ENCODE measurements at regions not wholly inside any gene's neighbourhood (a gene's known extent, or its start where the extent isn't known, plus 50 kb on each side); places are given as distances from the start of the nearest gene placed in this dataset.

- H3K27me3 ChIP-seq (ENCODE audit: insufficient read depth, low read length, poor library complexity, severe bottlenecking) = no peaks in the 10 kb centered on the region
- H3K36me3 ChIP-seq (ENCODE audit: insufficient read depth, low read length) = no peaks in the 10 kb centered on the region
- H3K4me3 ChIP-seq (ENCODE audit: low read length, poor library complexity, severe bottlenecking) = no peak overlapping the region
- no peaks in the 10 kb centered on the region for H3K9me2 ChIP-seq (replicated peaks; ENCODE audit: low read depth, low read length)
- no peak overlapping the region for H3K9ac ChIP-seq (ENCODE audit: low read depth, low read length, poor library complexity, severe bottlenecking)
- TF ChIP-seq, protein P1, sequence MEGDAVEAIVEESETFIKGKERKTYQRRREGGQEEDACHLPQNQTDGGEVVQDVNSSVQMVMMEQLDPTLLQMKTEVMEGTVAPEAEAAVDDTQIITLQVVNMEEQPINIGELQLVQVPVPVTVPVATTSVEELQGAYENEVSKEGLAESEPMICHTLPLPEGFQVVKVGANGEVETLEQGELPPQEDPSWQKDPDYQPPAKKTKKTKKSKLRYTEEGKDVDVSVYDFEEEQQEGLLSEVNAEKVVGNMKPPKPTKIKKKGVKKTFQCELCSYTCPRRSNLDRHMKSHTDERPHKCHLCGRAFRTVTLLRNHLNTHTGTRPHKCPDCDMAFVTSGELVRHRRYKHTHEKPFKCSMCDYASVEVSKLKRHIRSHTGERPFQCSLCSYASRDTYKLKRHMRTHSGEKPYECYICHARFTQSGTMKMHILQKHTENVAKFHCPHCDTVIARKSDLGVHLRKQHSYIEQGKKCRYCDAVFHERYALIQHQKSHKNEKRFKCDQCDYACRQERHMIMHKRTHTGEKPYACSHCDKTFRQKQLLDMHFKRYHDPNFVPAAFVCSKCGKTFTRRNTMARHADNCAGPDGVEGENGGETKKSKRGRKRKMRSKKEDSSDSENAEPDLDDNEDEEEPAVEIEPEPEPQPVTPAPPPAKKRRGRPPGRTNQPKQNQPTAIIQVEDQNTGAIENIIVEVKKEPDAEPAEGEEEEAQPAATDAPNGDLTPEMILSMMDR (conservative IDR thresholded peaks at IDR 0.05; ENCODE audit: low read length) = no peak
- TF ChIP-seq EZH2phosphoT487 (IDR thresholded peaks at IDR 0.05; ENCODE audit: borderline replicate concordance) = no peak
- H4K20me1 ChIP-seq (ENCODE audit: insufficient read depth, low read length, poor library complexity, severe bottlenecking) = no peaks in the 10 kb centered on the region
- no peaks in the 10 kb centered on the region for H3K79me2 ChIP-seq (ENCODE audit: insufficient read depth, low read length)
- no peak overlapping the region for H2AFZ ChIP-seq (ENCODE audit: low read length)
- H3K9me3 ChIP-seq (ENCODE audit: insufficient read depth, low read depth, low read length) = no peaks in the 10 kb centered on the region
- H3K4me2 ChIP-seq (ENCODE audit: low read depth, low read length, poor library complexity, severe bottlenecking) = no peak overlapping the region
- no peaks in the 10 kb centered on the region for H3K4me1 ChIP-seq (ENCODE audit: insufficient read depth, low read length, poor library complexity, severe bottlenecking)
- H3F3A ChIP-seq (ENCODE audit: low read depth) = no peaks in the 10 kb centered on the region
These were observed 825.4 kb downstream of the DCDC2C start for GRCh38 chr2:4528773-4529172.

DNA sequence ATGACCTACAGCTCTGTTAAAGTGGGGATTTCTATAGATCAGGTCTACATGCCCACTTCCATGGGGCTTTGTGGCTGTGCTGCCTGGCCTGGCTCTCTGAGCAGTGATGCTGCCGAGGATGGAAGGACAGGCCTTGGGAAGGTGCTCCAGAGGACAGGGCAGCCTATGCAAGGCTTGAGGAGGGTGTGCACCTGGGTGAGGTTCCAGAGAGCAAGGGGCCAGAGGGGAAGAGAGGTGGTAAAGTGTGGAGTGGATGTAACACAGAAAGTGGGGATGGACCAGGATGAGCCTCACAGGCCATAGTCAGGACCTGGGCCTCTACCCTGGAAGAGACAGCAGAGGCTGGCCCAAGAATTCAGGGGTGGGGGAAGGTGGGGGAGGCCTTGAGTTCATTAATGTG is 826.4 kb downstream of the DCDC2C start:
- Histone ChIP-seq H2AFZ (ENCODE audit: low read length) (no peak overlapping the region), H3K9me3 (ENCODE audit: insufficient read depth, low read depth, low read length) (no peaks in the 10 kb centered on the region), H3K9ac (ENCODE audit: low read depth, low read length, poor library complexity, severe bottlenecking) (no peak overlapping the region), H3K27me3 (ENCODE audit: insufficient read depth, low read length, poor library complexity, severe bottlenecking) (no peaks in the 10 kb centered on the region), H4K20me1 (ENCODE audit: insufficient read depth, low read length, poor library complexity, severe bottlenecking) (no peaks in the 10 kb centered on the region), H3K36me3 (ENCODE audit: insufficient read depth, low read length) (no peaks in the 10 kb centered on the region), H3F3A (ENCODE audit: low read depth) (no peaks in the 10 kb centered on the region), H3K79me2 (ENCODE audit: insufficient read depth, low read length) (no peaks in the 10 kb centered on the region), H3K9me2 (replicated peaks; ENCODE audit: low read depth, low read length) (no peaks in the 10 kb centered on the region), H3K4me3 (ENCODE audit: low read length, poor library complexity, severe bottlenecking) (no peak overlapping the region), H3K4me2 (ENCODE audit: low read depth, low read length, poor library complexity, severe bottlenecking) (no peak overlapping the region), H3K4me1 (ENCODE audit: insufficient read depth, low read length, poor library complexity, severe bottlenecking) (no peaks in the 10 kb centered on the region)
- TF ChIP-seq, protein P1 (conservative IDR thresholded peaks at IDR 0.05; ENCODE audit: low read length) = no peak
- TF ChIP-seq EZH2phosphoT487 (IDR thresholded peaks at IDR 0.05; ENCODE audit: borderline replicate concordance) = no peak

- TF ChIP-seq, protein P1 (conservative IDR thresholded peaks at IDR 0.05; ENCODE audit: low read length) = no peak
- no peak for TF ChIP-seq EZH2phosphoT487 (IDR thresholded peaks at IDR 0.05; ENCODE audit: borderline replicate concordance)
- Histone ChIP-seq H3F3A (ENCODE audit: low read depth) (no peaks in the 10 kb centered on the region), H3K9me2 (replicated peaks; ENCODE audit: low read depth, low read length) (no peaks in the 10 kb centered on the region), H3K27me3 (ENCODE audit: insufficient read depth, low read length, poor library complexity, severe bottlenecking) (no peaks in the 10 kb centered on the region), H3K4me3 (ENCODE audit: low read length, poor library complexity, severe bottlenecking) (no peak overlapping the region), H3K36me3 (ENCODE audit: insufficient read depth, low read length) (no peaks in the 10 kb centered on the region), H3K9me3 (ENCODE audit: insufficient read depth, low read depth, low read length) (no peaks in the 10 kb centered on the region), H3K79me2 (ENCODE audit: insufficient read depth, low read length) (no peaks in the 10 kb centered on the region), H4K20me1 (ENCODE audit: insufficient read depth, low read length, poor library complexity, severe bottlenecking) (no peaks in the 10 kb centered on the region), H2AFZ (ENCODE audit: low read length) (no peak overlapping the region), H3K4me2 (ENCODE audit: low read depth, low read length, poor library complexity, severe bottlenecking) (no peak overlapping the region), H3K9ac (ENCODE audit: low read depth, low read length, poor library complexity, severe bottlenecking) (no peak overlapping the region), H3K4me1 (ENCODE audit: insufficient read depth, low read length, poor library complexity, severe bottlenecking) (no peaks in the 10 kb centered on the region)
These were observed 826.9 kb downstream of the DCDC2C start for GRCh38 chr2:4530231-4530630.
